PFSK-1 (cell line): ENCODE measurements at regions not wholly inside any gene's neighbourhood (a gene's known extent, or its start where the extent isn't known, plus 50 kb on each side); places are given as distances from the start of the nearest gene placed in this dataset.

ENCODE experiments used
- FOXP2 ChIP-seq: optimal IDR thresholded peaks from 2 replicates; pipeline ENCODE3; 2011; ENCODE audit warnings: borderline replicate concordance, control low read depth, inconsistent platforms; ENCODE audit not compliant: insufficient read depth; ENCODE audit errors: extremely low read length, extremely low read depth
- POLR2AphosphoS5 ChIP-seq: IDR thresholded peaks from 2 replicates; pipeline ENCODE4 v1.6.1; 2012; ENCODE audit warnings: low read depth, mild to moderate bottlenecking, control low read depth, low read length, moderate library complexity
- SIN3A ChIP-seq: IDR thresholded peaks from 2 replicates; pipeline ENCODE4 v1.6.1; 2012; ENCODE audit warnings: mild to moderate bottlenecking, low read length, moderate library complexity, borderline replicate concordance; ENCODE audit not compliant: insufficient read depth
- TAF1 ChIP-seq: IDR thresholded peaks from 2 replicates; pipeline ENCODE4 v1.6.1; 2012; ENCODE audit warnings: low read length, control low read depth, borderline replicate concordance; ENCODE audit not compliant: insufficient read depth
- TF ChIP-seq, protein P1 (sequence below), 2 experiments: IDR thresholded peaks; 2 replicates each; pipeline versions ENCODE4 v1.6.1 to v1.8.0; 2011 to 2012; ENCODE audit warnings: low read depth in 2 of 2, low read length in 2 of 2, control low read depth in 1 of 2, inconsistent platforms in 1 of 2, mild to moderate bottlenecking in 1 of 2, moderate library complexity in 1 of 2; ENCODE audit not compliant: insufficient read depth in 1 of 2

GRCh38 chr2:105646774-105647076, 98.0 kb upstream of the NCK2 start:
- TF ChIP-seq, protein P1, sequence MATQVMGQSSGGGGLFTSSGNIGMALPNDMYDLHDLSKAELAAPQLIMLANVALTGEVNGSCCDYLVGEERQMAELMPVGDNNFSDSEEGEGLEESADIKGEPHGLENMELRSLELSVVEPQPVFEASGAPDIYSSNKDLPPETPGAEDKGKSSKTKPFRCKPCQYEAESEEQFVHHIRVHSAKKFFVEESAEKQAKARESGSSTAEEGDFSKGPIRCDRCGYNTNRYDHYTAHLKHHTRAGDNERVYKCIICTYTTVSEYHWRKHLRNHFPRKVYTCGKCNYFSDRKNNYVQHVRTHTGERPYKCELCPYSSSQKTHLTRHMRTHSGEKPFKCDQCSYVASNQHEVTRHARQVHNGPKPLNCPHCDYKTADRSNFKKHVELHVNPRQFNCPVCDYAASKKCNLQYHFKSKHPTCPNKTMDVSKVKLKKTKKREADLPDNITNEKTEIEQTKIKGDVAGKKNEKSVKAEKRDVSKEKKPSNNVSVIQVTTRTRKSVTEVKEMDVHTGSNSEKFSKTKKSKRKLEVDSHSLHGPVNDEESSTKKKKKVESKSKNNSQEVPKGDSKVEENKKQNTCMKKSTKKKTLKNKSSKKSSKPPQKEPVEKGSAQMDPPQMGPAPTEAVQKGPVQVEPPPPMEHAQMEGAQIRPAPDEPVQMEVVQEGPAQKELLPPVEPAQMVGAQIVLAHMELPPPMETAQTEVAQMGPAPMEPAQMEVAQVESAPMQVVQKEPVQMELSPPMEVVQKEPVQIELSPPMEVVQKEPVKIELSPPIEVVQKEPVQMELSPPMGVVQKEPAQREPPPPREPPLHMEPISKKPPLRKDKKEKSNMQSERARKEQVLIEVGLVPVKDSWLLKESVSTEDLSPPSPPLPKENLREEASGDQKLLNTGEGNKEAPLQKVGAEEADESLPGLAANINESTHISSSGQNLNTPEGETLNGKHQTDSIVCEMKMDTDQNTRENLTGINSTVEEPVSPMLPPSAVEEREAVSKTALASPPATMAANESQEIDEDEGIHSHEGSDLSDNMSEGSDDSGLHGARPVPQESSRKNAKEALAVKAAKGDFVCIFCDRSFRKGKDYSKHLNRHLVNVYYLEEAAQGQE (IDR thresholded peaks at IDR 0.05; ENCODE audit: insufficient read depth in 1 of 2, low read depth in 2 of 2, low read length in 2 of 2), result no peak
- TF ChIP-seq TAF1, result no peak
- no peak for TF ChIP-seq POLR2AphosphoS5
- no peak for TF ChIP-seq SIN3A
- no peak for TF ChIP-seq FOXP2

DNA sequence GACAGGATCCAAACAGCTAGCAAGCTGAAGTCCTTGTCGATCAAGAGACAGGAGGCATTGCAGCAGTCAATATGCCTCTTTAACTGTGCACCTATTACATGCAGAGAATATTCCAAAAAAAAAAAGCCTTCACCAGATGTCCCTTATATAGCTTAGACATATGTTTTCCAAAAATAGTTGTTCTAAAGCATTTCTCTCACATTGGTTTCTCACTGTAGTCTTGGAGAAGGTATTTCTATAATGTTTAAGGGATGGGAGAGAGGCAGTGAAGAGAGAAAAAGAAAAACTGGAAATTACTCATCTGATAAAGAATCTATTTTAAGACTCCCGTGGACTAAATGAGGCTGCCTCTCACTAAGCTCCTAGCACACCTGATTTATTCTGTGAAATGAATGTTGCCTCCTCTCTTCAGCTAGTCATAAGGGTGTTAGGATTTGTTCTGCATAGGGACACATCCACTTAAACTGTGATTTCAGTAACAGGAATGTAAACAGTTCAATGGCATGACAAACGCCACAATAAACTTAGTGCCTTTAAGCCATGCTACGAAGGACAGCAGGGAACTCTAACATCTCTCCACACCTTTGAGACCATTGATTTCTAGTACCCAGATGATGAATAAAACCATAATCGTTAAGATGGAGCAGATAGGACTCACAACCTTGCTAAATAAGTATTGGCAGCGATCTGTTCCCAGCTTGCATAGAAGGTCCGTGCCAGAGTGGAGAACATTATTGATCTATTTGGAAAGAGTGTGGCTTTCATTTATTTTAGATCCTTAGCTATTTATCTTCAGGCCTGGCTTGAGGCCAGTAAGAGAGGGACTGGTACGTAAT, 98.6 kb upstream of the NCK2 start:
- TF ChIP-seq FOXP2 (no peak), TAF1 (no peak), SIN3A (no peak), POLR2AphosphoS5 (no peak)
- TF ChIP-seq, protein P1 (IDR thresholded peaks at IDR 0.05; ENCODE audit: insufficient read depth in 1 of 2, low read depth in 2 of 2, low read length in 2 of 2), result no peak

DNA sequence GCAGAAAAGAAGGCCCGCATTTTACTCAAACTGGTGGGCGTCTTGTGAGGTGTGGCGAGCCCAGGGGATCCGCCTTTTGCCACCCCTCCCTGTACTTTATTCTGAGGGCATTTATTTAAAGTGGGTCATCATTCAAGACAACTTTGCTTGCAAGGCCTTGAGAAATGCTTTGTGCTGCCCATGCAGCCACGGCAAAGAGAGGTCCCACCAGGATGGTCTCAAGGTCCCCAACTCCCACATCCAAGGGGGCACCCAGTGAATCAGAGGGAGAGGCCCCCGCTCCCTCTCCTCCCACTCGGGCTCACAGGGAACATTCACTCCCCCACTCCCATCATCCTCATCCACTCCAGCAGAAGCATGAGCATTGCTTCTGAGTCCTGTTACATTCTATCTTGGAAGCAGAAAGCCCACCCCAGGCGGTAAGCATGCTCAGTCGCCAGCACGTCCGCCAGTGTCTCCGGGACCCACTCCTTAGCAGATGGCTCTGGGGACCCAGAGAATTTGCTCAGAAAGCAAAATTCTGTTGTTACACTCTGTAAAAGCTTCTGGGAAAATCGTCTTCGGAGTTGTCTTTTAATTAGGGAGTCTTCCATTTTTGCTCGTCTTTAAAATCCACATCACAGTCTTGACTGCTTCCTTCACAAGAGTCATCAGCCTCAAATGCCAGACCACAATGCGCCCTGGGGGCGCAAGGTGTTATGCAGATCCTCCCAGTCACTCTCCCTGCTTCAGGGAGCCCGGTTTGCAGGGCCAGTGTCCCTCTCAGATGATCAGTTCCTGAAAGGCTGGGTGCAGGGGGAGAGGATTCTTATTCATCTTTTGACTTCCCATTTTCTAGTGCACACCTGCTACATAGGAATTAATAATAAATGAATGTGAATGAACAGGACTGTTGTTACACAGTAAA, 99.4 kb upstream of the NCK2 start:
- TF ChIP-seq FOXP2 (no peak), TAF1 (no peak), POLR2AphosphoS5 (no peak)
- TF ChIP-seq, protein P1 (IDR thresholded peaks at IDR 0.05; ENCODE audit: insufficient read depth in 1 of 2, low read depth in 2 of 2, low read length in 2 of 2), result no peak

DNA sequence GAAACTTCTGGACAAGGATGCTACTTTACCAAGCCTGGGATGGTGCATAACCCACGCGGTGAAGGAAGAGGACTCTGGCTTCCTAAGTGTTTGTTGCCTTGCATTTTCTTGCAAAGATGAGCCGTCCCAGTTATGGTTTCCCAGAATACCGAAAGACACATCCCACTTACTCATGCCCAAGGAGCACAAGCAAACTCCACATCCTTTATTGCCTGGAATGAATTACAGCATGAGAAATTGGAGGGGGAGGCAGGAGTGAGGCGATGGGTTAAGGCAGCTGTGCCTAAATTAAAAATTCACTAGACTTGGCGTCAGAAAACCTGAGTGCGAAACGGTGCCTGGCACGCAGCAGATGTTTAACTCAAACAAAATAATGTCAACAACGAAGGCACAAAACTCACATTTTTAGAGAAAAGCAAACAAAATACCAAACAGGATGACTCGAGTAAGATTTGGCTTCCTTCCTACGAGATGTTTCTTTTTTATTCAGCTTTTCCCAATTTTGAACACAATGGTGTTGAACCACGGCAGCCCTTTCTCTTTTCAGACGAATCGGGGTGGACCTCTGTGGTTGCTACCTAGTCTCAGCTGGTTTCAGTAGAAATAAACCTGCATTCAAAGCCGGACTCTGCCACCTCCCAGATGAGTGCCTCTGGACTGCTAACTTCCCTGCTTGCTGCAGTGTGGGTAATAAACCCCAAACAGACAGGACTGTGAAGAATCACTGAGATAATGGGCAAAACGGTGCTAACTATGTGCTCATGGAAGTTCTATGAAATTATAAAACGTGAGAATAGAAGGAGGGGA, 100.3 kb upstream of the NCK2 start:
- TF ChIP-seq TAF1, result no peak
- no peak for TF ChIP-seq FOXP2
- TF ChIP-seq SIN3A, result no peak
- TF ChIP-seq POLR2AphosphoS5, result no peak
